Chondrocyte (in vitro differentiated cells): ENCODE measurements at regions not wholly inside any gene's neighbourhood (a gene's known extent, or its start where the extent isn't known, plus 50 kb on each side); places are given as distances from the start of the nearest gene placed in this dataset.

Experiments
- DNase-seq: peaks from one replicate; pipeline ENCODE4 v3.0.0; 2021; ENCODE audit warnings: mixed read lengths, low spot score
- H3K27ac Mint-ChIP-seq: one replicate; pipeline ENCODE4 v1.8.0; 2021; ENCODE audit warnings: mild to moderate bottlenecking, moderate library complexity, mixed read lengths; ENCODE audit not compliant: unreplicated experiment
- H3K27me3 Mint-ChIP-seq: 2 replicates; pipeline ENCODE4 v1.8.0; 2021; ENCODE audit warnings: low read depth, mixed read lengths
- H3K36me3 Mint-ChIP-seq: 2 replicates; pipeline ENCODE4 v1.8.0; 2021; ENCODE audit warnings: low read depth, mixed read lengths
- H3K4me1 Mint-ChIP-seq: 2 replicates; pipeline ENCODE4 v1.8.0; 2021; ENCODE audit warnings: low read depth, mild to moderate bottlenecking, mixed read lengths
- H3K4me3 Mint-ChIP-seq: one replicate; pipeline ENCODE4 v1.8.0; 2021; ENCODE audit warnings: mild to moderate bottlenecking, moderate library complexity, mixed read lengths; ENCODE audit not compliant: unreplicated experiment
- H3K9me3 Mint-ChIP-seq: 2 replicates; pipeline ENCODE4 v1.8.0; 2021; ENCODE audit warnings: low read depth, mixed read lengths
- TF ChIP-seq, protein P1 (sequence below): fragments of 200-600 bp; sonication (generic); IDR thresholded peaks from 2 replicates; pipeline ENCODE4 v1.5.0; 2021; ENCODE audit warnings: antibody characterized with exemption, mild to moderate bottlenecking, moderate library complexity

DNA sequence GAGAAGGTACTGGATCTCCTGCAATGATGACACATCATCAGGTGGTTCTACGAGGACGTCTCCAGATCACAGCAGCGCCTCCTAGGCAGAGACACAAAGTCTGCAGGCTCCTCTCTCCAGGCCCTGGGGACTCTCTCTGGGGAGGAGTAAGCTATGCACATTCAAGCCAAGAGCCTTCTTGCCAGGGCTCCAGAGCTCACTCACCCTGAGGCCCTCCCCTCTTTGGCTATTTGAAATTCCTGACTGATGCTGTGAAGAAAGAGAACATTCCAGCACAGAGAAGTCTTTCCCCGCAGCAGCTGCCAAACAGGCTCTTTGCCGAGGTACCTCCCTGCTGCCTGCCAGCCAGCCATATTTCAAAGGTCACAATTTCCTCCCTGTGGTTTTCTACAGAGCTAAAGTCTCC lies 204.9 kb downstream of the CSNK2A3 start:
- no peak for DNase-seq
- no peaks in the 10 kb centered on the region for H3K27me3 Mint-ChIP-seq
- H3K4me1 Mint-ChIP-seq: peaks cover 42% of the 10 kb centered on the region
- peaks cover 5% of the 10 kb centered on the region for H3K36me3 Mint-ChIP-seq
- peak overlapping the region; percentile 87 for H3K27ac Mint-ChIP-seq
- H3K4me3 Mint-ChIP-seq: no peak overlapping the region
- TF ChIP-seq, protein P1, sequence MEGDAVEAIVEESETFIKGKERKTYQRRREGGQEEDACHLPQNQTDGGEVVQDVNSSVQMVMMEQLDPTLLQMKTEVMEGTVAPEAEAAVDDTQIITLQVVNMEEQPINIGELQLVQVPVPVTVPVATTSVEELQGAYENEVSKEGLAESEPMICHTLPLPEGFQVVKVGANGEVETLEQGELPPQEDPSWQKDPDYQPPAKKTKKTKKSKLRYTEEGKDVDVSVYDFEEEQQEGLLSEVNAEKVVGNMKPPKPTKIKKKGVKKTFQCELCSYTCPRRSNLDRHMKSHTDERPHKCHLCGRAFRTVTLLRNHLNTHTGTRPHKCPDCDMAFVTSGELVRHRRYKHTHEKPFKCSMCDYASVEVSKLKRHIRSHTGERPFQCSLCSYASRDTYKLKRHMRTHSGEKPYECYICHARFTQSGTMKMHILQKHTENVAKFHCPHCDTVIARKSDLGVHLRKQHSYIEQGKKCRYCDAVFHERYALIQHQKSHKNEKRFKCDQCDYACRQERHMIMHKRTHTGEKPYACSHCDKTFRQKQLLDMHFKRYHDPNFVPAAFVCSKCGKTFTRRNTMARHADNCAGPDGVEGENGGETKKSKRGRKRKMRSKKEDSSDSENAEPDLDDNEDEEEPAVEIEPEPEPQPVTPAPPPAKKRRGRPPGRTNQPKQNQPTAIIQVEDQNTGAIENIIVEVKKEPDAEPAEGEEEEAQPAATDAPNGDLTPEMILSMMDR: peak; percentile 81
- peaks cover 5% of the 10 kb centered on the region for H3K9me3 Mint-ChIP-seq

- H3K27me3 Mint-ChIP-seq: no peaks in the 10 kb centered on the region
- TF ChIP-seq, protein P1: no peak
- no peak for DNase-seq
- H3K36me3 Mint-ChIP-seq: peaks cover 5% of the 10 kb centered on the region
- no peak overlapping the region for H3K4me3 Mint-ChIP-seq
- H3K4me1 Mint-ChIP-seq: peaks cover 54% of the 10 kb centered on the region
- peaks cover 5% of the 10 kb centered on the region for H3K9me3 Mint-ChIP-seq
- no peak overlapping the region for H3K27ac Mint-ChIP-seq
These were observed 206.2 kb downstream of the CSNK2A3 start for GRCh38 chr11:11146830-11147229.

DNA sequence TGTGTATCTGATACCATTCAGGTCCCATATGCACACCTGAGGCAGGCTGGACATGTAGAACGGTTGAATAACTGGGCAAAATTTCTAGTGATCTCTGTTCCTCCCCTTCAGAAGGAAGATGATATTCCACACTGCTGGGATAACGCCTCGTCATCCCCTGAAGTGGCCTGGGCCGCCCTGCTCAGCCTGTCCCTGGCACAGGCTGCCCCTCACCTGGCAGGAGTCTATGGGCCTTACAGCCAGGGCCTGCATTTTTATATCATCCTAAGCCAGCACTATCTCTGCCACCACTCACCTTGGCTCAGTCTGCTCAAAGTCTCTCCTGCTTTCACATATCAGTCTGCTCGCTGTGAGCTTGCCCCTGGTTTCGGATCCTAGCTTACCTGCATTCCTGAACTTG lies 209.2 kb downstream of the CSNK2A3 start:
- DNase-seq: no peak
- TF ChIP-seq, protein P1: no peak
- Mint-ChIP-seq H3K36me3 (peaks cover 5% of the 10 kb centered on the region), H3K27ac (no peak overlapping the region), H3K27me3 (no peaks in the 10 kb centered on the region), H3K9me3 (peaks cover 5% of the 10 kb centered on the region), H3K4me3 (no peak overlapping the region), H3K4me1 (peaks cover 59% of the 10 kb centered on the region)

DNA sequence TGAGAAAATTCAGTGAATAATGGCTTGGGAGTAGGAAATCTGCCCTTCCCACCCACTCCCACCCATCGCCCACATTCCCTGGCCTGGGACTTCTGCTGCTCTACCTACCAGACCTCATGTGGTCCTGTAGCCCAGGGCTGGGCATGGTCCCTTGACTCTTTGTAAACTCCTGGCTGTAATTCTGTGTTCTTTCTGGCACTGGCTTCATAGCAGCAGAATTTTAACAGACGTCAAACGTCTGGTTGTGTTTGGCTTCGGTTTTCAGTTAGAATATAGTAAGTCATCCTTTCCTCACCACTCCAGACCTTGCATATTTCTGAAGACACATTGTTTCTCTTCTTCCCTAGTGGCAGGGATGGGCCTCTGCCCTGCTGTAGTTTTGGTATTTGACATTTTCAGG lies 210.6 kb downstream of the CSNK2A3 start:
- Mint-ChIP-seq H3K4me3 (peak overlapping the region; percentile 1), H3K9me3 (no peaks in the 10 kb centered on the region), H3K36me3 (peaks cover 1% of the 10 kb centered on the region), H3K4me1 (peaks cover 47% of the 10 kb centered on the region), H3K27ac (peak overlapping the region; percentile 78), H3K27me3 (no peaks in the 10 kb centered on the region)
- DNase-seq: no peak
- TF ChIP-seq, protein P1: peak; percentile 50

DNA sequence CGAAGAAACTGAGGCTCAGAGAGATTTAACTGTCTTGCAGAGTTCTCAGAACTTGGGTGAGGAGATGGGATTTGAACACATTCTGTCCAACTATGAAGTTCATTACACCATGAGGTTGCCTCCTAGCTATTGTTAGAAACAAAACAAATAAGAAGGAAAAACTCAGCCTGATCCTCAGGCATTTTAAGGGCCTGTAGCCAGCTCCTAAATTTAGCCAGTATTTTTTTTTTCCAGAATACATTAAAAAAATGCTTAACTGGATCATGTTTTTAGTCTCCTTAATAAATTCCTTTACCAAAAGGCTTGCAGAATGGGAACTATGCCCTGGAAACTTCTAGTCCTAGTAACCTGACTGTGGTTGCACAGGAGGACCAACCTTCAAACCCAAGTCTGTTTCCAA lies 212.0 kb downstream of the CSNK2A3 start:
- no peaks in the 10 kb centered on the region for H3K9me3 Mint-ChIP-seq
- H3K27ac Mint-ChIP-seq: peak overlapping the region; percentile 78
- no peak overlapping the region for H3K4me3 Mint-ChIP-seq
- no peaks in the 10 kb centered on the region for H3K27me3 Mint-ChIP-seq
- no peak for DNase-seq
- H3K36me3 Mint-ChIP-seq: no peaks in the 10 kb centered on the region
- TF ChIP-seq, protein P1: no peak
- peaks cover 49% of the 10 kb centered on the region for H3K4me1 Mint-ChIP-seq
